H1 (cell line): ENCODE measurements at regions not wholly inside any gene's neighbourhood (a gene's known extent, or its start where the extent isn't known, plus 50 kb on each side); places are given as distances from the start of the nearest gene placed in this dataset.

ENCODE experiments used
- CTCF ChIA-PET: fragments of 300-600 bp; sonication (Branson Sonifier 250); formaldehyde crosslinking; loops from one replicate; lab custom pipeline; 2021; ENCODE audit not compliant: partially characterized antibody; lab: Charles Lee
- POLR2A ChIA-PET: fragments of 300-600 bp; sonication (Branson Sonifier 250); formaldehyde crosslinking; loops from one replicate; lab custom pipeline; 2021; ENCODE audit warnings: inconsistent platforms; ENCODE audit not compliant: partially characterized antibody; lab: Charles Lee
- DNase-seq, 2 experiments: peaks; one replicate each; pipeline versions ENCODE4 v3.0.0 to v3.0.0-alpha.2; 2010 to 2022; ENCODE audit warnings: low spot score in 2 of 2, low read depth in 1 of 2, mixed read lengths in 1 of 2
- FAIRE-seq: peaks from 2 replicates; lab custom pipeline; 2011; peaks lifted over from hg19 to GRCh38; lab: Jason Lieb, UNC
- H2AFZ ChIP-seq: 2 replicates; pipeline ENCODE4 v1.8.1; 2012; ENCODE audit warnings: low read length, inconsistent platforms
- H2AK5ac ChIP-seq: 2 replicates; pipeline ENCODE4 v1.6.1; 2013; ENCODE audit warnings: low read depth, low read length
- H2BK120ac ChIP-seq: replicated peaks from 2 replicates; pipeline ENCODE3; 2013; ENCODE audit warnings: low read depth, low read length, inconsistent platforms
- H2BK12ac ChIP-seq: 2 replicates; pipeline ENCODE4 v1.6.1; 2013; ENCODE audit warnings: low read depth, low read length
- H2BK15ac ChIP-seq: 2 replicates; pipeline ENCODE4 v1.6.1; 2013; ENCODE audit warnings: low read length
- H2BK20ac ChIP-seq: 2 replicates; pipeline ENCODE4 v1.6.1; 2013; ENCODE audit warnings: low read length
- H2BK5ac ChIP-seq: 2 replicates; pipeline ENCODE4 v1.6.1; 2013; ENCODE audit warnings: low read depth, low read length
- H3K14ac ChIP-seq: 2 replicates; pipeline ENCODE4 v1.6.1; 2013; ENCODE audit warnings: inconsistent platforms; ENCODE audit not compliant: insufficient read length
- H3K18ac ChIP-seq: 2 replicates; pipeline ENCODE4 v1.6.1; 2013; ENCODE audit warnings: low read length; ENCODE audit errors: extremely low read depth
- H3K23ac ChIP-seq: 2 replicates; pipeline ENCODE4 v1.6.1; 2013; ENCODE audit warnings: inconsistent platforms; ENCODE audit not compliant: insufficient read length
- H3K23me2 ChIP-seq: 2 replicates; pipeline ENCODE4 v1.6.1; 2013; ENCODE audit warnings: low read depth, low read length
- H3K27ac ChIP-seq: 2 replicates; pipeline ENCODE4 v1.6.1; 2011; ENCODE audit warnings: low read depth, low read length, inconsistent platforms
- H3K27me3 ChIP-seq, 4 experiments: replicated peaks in 1 of 4; 1 replicate in 1 of 4; 2 replicates in 3 of 4; pipeline versions ENCODE4 v1.6.1 to v1.8.1; 2011 to 2013; ENCODE audit warnings: low read length in 3 of 4, mild to moderate bottlenecking in 3 of 4, inconsistent platforms in 2 of 4, mixed read lengths in 2 of 4, moderate library complexity in 1 of 4; ENCODE audit not compliant: control insufficient read depth in 3 of 4, insufficient read depth in 3 of 4; ENCODE audit errors: extremely low read depth in 1 of 4
- H3K36me3 ChIP-seq, 4 experiments: 2 replicates each; pipeline versions ENCODE4 v1.6.1 to v1.8.1; 2011 to 2013; ENCODE audit warnings: mild to moderate bottlenecking in 4 of 4, low read length in 3 of 4, moderate library complexity in 2 of 4, control low read depth in 1 of 4, inconsistent platforms in 1 of 4; ENCODE audit not compliant: insufficient read depth in 4 of 4, control insufficient read depth in 2 of 4
- H3K4ac ChIP-seq: replicated peaks from 2 replicates; pipeline ENCODE3; 2013; ENCODE audit warnings: low read length, low read depth, mixed read lengths, inconsistent platforms; ENCODE audit not compliant: insufficient read length
- H3K4me1 ChIP-seq, 4 experiments: replicated peaks in 1 of 4; 1 replicate in 1 of 4; 2 replicates in 3 of 4; pipeline versions ENCODE4 v1.6.1 to v1.8.1; 2011 to 2013; ENCODE audit warnings: low read length in 3 of 4, inconsistent platforms in 2 of 4, mixed read lengths in 1 of 4; ENCODE audit not compliant: insufficient read depth in 4 of 4, control insufficient read depth in 3 of 4
- H3K4me2 ChIP-seq, 2 experiments: 2 replicates each; pipeline versions ENCODE4 v1.6.1 to v1.8.1; 2011 to 2013; ENCODE audit warnings: low read depth in 2 of 2, low read length in 2 of 2, control low read depth in 1 of 2, inconsistent platforms in 1 of 2, mild to moderate bottlenecking in 1 of 2; ENCODE audit not compliant: insufficient read depth in 1 of 2
- H3K4me3 ChIP-seq, 4 experiments: fragments of 200-600, 300-600 bp in 1 of 4; sonication (generic), shearing (Covaris generic), sonication (Bioruptor Twin) in 1 of 4; 2 replicates each; pipeline versions ENCODE4 v1.5.1 to v1.8.1; 2011 to 2016; ENCODE audit warnings: low read length in 4 of 4, low read depth in 3 of 4, control low read depth in 2 of 4, inconsistent platforms in 2 of 4, mild to moderate bottlenecking in 2 of 4, mixed read lengths in 1 of 4, moderate library complexity in 1 of 4; ENCODE audit not compliant: insufficient read depth in 2 of 4; ENCODE audit errors: extremely low read depth in 1 of 4
- H3K56ac ChIP-seq: replicated peaks from 2 replicates; pipeline ENCODE3; 2013; ENCODE audit warnings: low read depth, mild to moderate bottlenecking, mixed read lengths, low read length, inconsistent platforms; ENCODE audit not compliant: insufficient read length
- H3K79me1 ChIP-seq: 2 replicates; pipeline ENCODE4 v1.6.1; 2013; ENCODE audit warnings: low read depth, low read length, control low read depth
- H3K79me2 ChIP-seq, 2 experiments: 2 replicates each; pipeline versions ENCODE4 v1.6.1 to v1.8.1; 2012 to 2013; ENCODE audit warnings: low read length in 2 of 2, mild to moderate bottlenecking in 2 of 2, inconsistent platforms in 1 of 2; ENCODE audit not compliant: insufficient read depth in 2 of 2, control insufficient read depth in 1 of 2
- H3K9ac ChIP-seq, 4 experiments: replicated peaks in 1 of 4; 1 replicate in 1 of 4; 2 replicates in 3 of 4; pipeline versions ENCODE4 v1.6.1 to v1.8.1; 2011 to 2013; ENCODE audit warnings: low read depth in 3 of 4, low read length in 3 of 4, control low read depth in 2 of 4, mild to moderate bottlenecking in 2 of 4, moderate library complexity in 2 of 4, inconsistent platforms in 1 of 4; ENCODE audit errors: extremely low read depth in 1 of 4
- H3K9me3 ChIP-seq, 2 experiments: 2 replicates each; pipeline versions ENCODE4 v1.6.1 to v1.8.1; 2012 to 2013; ENCODE audit warnings: mild to moderate bottlenecking in 2 of 2, moderate library complexity in 2 of 2, control low read depth in 1 of 2, inconsistent platforms in 1 of 2, low read depth in 1 of 2, low read length in 1 of 2, mixed read lengths in 1 of 2; ENCODE audit not compliant: insufficient read depth in 2 of 2
- H4K20me1 ChIP-seq, 2 experiments: replicated peaks in 1 of 2; 2 replicates each; pipeline versions ENCODE3 to v1.8.1; 2011 to 2013; ENCODE audit warnings: inconsistent platforms in 2 of 2, low read length in 2 of 2, mild to moderate bottlenecking in 1 of 2; ENCODE audit not compliant: insufficient read depth in 2 of 2, control insufficient read depth in 1 of 2
- H4K5ac ChIP-seq: 2 replicates; pipeline ENCODE4 v1.6.1; 2013; ENCODE audit warnings: low read length, low read depth, mixed read lengths, inconsistent platforms; ENCODE audit not compliant: insufficient read length
- H4K8ac ChIP-seq: 2 replicates; pipeline ENCODE4 v1.8.0; 2013; ENCODE audit warnings: mild to moderate bottlenecking, moderate library complexity, low read length, inconsistent platforms; ENCODE audit not compliant: insufficient read depth; ENCODE audit errors: extremely low read depth
- H4K91ac ChIP-seq: replicated peaks from 2 replicates; pipeline ENCODE3; 2013; ENCODE audit warnings: low read length, mixed read lengths, inconsistent platforms; ENCODE audit not compliant: insufficient read length
- KDM4A ChIP-seq: IDR thresholded peaks from one replicate; pipeline ENCODE4 v1.7.1; 2012; ENCODE audit warnings: low read depth, mild to moderate bottlenecking, moderate library complexity, low read length, inconsistent platforms; ENCODE audit not compliant: severe bottlenecking
- POLR2AphosphoS5 ChIP-seq: IDR thresholded peaks from 2 replicates; pipeline ENCODE4 v1.6.1; 2011; ENCODE audit warnings: low read depth, low read length
- WGBS, 2 experiments: shearing (Covaris generic) in 1 of 2; methylation state at CpG; one replicate each; pipeline versions ENCODE4 v1.1.6 to v1.1.7; 2013 to 2015; ENCODE audit warnings: low lambda C conversion rate in 2 of 2, mixed read lengths in 2 of 2, inconsistent platforms in 1 of 2, low coverage in 1 of 2, missing lambda C conversion rate in 1 of 2; ENCODE audit not compliant: insufficient replicate concordance in 2 of 2, insufficient coverage in 1 of 2, insufficient read length in 1 of 2; ENCODE audit errors: extremely low coverage in 1 of 2, missing lambda C conversion rate in 1 of 2; 5-methylcytosine and 5-hydroxymethylcytosine counted together

DNA sequence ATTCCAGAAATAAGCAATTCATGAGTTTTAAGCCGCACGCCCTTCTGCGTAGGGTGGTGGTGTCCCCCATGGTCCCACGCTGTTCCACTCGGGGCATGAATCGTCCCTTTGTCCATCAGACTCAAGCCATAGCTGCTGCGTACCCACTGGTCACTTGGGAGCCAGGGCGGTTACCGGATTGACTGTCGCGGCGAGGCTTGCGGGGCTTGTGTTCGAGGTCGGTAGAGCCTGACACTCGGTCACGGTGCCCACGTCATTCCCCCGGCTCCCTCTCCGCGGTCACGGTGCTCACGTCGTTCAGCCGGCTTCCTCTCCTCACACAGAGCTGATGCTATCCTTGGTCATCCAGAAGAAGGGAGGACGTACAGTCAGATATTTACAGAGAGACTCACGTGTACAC, 1227.0 kb downstream of the BRD1 start:
- Histone ChIP-seq H2AFZ (no peak overlapping the region), H3K4me2 (no peak overlapping the region), H4K20me1 (peaks cover 5 to 23% of the 10 kb centered on the region in 2 experiments), H3K27ac (no peak overlapping the region), H3K18ac (no peak overlapping the region), H4K8ac (no peak overlapping the region), H2AK5ac (no peak overlapping the region), H3K56ac (no peak overlapping the region), H2BK5ac (no peak overlapping the region), H2BK20ac (no peak overlapping the region), H3K27me3 (no peaks in the 10 kb centered on the region; a peak in 1 of 7 replicates), H3K4me1 (no peaks in the 10 kb centered on the region), H3K79me1 (peaks cover 3% of the 10 kb centered on the region; the same call in 1 of the 2 replicates), H3K9ac (no peak overlapping the region), H4K91ac (no peak overlapping the region), H4K5ac (no peak overlapping the region), H2BK15ac (no peak overlapping the region), H2BK120ac (no peak overlapping the region), H3K79me2 (peaks cover 0 to 11% of the 10 kb centered on the region in 2 experiments; a peak in 2 of 4 replicates), H2BK12ac (no peak overlapping the region), H3K4ac (no peak overlapping the region), H3K23me2 (peaks cover 7% of the 10 kb centered on the region), H3K14ac (no peak overlapping the region), H3K9me3 (peaks cover 2 to 3% of the 10 kb centered on the region in 2 experiments; a peak in 1 of 4 replicates), H3K4me3 (no peak overlapping the region), H3K23ac (no peak overlapping the region), H3K36me3 (no peaks in the 10 kb centered on the region; a peak in 1 of 8 replicates)
- DNase-seq (no peak), FAIRE-seq (no peak)
- CTCF ChIA-PET, result no interaction called here
- POLR2A ChIA-PET, result no interaction called here
- 87% methylated on average over 27 of the region's 27 CpGs; no CpG with 5 or more reads in 1 of the 2 experiments for WGBS, 2 experiments
- no peak for TF ChIP-seq POLR2AphosphoS5
- no peak for TF ChIP-seq KDM4A
